H4 (cell line): ENCODE measurements at regions not wholly inside any gene's neighbourhood (a gene's known extent, or its start where the extent isn't known, plus 50 kb on each side); places are given as distances from the start of the nearest gene placed in this dataset.

Experiments
- DNase-seq: peaks from one replicate; pipeline ENCODE4 v3.0.0-alpha.2; 2015; ENCODE audit warnings: low spot score

DNA sequence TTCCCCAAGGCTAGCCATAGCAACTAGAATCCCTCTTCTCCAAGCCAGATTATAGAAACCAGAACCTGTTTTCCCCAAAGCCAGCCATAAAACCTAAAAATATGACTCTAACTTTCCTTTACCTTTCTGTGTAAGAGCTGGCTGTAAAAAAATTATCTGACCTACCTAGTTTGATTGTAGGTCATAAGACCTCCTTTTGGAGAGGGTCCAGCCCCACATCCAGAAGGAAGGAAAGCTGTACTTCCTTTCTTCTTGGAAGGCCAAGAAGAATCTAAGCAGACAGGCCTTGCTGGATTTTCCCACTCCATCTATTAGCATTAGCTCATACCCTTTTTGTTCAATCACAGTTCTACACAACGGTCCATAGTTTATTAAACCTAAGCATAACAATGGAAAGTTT lies 1006.3 kb downstream of the SORCS3 start:
- no peak for DNase-seq

DNA sequence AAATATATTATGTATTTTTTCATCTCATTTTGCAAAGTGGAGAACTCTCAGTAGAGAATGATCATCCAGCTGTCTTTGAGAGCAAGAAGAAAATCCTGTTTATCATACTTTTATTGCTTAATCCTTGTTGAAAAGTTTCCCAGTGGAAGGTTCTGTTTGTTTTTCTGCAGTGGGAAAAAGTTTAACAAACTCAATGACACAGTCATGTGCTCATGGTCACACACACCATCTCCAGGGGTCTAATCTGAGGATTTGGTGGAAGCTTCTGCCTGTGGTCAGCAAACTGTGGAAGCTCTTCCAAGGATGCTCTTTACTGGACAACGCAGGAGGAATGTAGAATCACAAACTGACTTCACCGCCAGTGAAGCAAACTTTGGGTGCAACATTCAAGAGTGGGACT lies 1003.9 kb downstream of the SORCS3 start:
- no peak for DNase-seq

DNA sequence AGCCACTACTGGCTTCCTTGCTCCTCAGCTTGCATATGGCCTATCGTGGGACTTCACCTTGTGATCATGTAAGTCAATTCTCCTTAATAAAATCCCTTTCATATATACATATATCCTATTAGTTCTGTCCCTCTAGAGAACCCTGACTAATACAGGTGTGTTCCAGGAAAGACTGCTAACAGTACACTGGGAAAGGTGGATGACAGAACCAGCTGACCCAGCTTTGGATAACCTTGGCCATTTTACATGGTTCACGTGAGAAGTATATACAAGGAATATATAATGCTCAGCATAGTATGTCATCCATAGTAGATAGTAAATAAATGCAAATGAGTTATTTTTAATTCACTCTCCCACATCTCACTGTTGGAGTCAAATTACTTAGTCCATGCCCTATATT lies 1003.5 kb downstream of the SORCS3 start:
- no peak for DNase-seq

DNA sequence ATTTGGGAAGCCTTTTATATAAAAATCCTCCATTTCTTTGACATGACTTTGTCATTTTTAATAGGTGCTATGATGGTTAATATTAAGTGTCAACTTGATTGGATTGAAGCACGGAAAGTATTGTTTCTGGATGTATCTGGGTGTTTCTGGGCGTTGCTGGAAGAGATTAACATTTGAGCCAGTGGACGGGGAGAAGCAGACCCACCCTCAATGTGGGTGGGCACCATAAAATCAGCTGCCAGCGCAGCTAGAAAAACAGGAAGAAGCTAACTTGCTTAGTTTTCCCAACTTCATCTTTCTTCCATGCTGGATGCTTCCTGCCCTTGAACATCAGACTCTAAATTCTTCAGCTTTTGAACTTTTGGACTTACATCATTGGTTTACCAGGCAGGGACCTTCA lies 1003.0 kb downstream of the SORCS3 start:
- no peak for DNase-seq

DNA sequence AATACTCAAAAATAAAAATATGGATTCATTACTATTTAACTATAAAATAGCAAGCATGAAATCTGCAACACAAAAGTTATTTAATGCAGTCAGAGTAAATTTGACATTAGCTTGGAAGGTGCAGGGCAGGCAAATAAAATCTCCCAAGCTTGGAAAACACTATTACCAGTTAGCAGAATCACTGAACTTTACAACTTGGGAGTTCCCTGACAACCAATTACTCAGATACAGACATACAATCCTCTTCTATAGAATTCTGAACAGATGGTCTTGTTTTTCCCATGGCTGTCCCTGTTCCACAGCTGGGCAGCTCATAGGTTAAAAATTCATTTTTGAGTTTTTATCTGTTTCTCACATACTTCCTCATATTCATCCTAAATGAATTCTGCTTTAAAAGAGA lies 1002.6 kb downstream of the SORCS3 start:
- no peak for DNase-seq

DNA sequence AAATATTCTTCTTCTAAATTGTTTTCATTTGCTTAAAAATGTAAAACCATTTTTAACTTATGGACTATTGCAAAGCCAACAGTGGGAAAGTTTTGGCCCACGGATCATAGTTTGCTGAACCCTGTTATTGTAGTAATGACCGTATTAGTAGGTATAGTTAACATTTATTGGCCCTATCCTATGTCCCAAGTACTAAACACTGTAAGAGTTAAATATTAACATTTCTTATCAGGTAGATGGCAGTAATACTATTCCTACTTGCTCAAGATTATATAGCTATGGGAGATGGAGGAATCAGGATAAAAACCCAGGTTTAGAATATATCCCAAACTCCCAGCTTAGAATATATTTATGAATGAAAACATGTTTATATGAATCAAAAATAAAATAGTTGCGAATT lies 993.2 kb downstream of the SORCS3 start:
- no peak for DNase-seq

DNA sequence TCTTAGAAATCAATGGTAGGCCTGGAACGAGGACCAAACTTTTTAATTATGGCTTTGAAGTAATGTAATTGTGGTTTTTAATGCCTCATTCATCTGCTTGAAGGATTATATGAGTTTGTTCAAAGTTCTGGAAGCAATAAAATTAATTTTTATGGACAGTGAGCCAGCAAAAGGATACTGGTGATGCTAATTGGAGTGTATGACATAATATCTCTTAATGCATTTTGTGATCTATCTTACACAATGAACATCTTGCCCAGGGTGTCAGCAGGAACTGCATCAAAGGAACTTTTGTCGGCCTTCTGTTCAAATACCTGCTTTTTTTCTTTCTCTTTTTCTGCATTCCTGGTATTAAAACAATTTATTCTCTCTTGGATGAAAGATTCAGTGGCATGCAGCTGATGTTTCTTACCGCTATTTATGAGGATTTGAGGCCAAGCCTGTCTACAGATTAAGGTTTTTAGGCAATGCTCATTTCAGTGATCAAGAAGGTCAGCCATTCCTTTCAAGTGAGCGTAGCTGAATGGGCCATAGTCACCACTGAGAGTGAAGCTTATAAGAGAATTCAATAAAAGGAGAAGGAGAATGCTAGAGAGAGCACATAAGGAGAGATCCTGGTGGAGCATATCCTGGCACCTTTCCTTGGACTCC lies 974.8 kb downstream of the SORCS3 start:
- no peak for DNase-seq

DNA sequence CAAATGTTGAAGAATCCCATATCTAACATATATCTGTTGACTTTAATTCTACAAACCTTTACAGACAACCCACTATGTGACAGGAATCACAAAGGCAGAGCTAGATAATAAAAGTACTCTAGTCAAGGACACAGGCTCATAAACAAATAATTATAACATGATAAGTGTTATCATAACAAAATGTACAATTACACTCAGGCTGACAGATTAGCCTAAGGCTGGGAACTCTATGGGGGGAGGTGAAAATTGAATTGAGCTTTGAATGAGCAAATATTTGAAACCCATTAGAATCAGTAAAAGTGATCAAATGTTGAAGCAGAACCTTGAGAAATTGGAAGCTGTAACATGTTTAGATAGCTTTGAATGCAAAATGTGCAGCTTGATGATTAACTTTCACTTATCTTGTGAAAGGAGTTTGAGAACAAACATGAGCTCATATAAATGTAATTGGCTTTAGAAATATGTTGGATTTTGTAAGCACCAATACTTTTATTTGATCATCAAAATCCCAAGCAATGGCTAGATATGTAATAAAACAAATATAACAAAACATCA lies 970.2 kb downstream of the SORCS3 start:
- no peak for DNase-seq

DNA sequence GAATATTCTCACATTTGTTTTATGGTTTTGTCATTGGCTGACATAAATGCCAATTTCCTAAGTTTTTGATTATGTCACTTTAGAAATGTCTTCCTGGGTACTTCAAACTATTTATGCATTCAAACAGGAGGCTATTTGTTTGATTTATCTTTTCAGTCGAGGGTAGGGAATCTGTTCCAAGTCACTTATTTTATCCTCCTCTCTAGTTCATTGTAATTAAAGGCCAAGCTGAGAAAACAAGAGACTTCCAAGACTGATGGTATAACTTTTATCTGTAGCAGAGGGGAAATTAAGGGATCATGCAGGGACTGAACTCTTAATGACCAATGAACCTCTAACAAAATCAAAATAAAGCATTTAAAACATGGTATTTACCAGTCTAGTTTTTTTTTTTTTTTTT lies 968.4 kb downstream of the SORCS3 start:
- no peak for DNase-seq

DNA sequence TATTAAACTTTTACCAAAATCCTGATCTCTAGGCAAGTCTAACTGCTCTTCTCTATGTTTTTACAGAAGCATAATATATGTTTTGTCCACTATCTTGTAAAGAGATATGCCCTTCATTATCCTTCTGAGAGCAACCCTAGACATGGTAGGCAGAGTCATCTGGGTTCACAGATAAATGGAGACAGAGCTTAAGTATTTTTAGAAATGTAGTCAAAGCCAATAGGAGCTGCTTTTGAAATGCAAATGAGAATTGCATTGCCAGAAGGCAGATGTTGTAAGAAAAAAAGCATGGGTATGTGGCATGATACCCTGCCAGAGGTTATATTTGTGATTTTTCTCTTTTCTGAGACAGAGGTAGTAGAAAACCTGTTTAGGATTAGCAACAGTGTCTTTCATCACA lies 964.8 kb downstream of the SORCS3 start:
- DNase-seq, result no peak

DNA sequence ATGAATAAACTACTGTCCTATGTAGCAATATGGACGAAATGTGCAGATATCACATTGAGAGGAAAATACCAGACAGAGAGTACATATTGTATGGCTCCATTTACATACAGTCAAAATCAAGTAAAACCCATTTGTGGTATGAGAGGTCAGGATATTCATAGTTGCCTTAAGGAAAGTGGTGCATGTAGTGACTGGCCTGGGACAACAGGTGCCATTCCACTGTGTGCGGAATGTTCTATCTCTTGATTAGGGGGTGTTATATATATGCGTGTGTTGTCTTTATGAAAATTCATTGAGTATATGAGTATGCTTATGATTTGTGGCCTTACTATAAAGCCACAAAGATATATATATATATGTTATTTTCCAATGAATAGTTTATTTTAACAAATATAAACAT lies 964.0 kb downstream of the SORCS3 start:
- DNase-seq, result no peak

DNA sequence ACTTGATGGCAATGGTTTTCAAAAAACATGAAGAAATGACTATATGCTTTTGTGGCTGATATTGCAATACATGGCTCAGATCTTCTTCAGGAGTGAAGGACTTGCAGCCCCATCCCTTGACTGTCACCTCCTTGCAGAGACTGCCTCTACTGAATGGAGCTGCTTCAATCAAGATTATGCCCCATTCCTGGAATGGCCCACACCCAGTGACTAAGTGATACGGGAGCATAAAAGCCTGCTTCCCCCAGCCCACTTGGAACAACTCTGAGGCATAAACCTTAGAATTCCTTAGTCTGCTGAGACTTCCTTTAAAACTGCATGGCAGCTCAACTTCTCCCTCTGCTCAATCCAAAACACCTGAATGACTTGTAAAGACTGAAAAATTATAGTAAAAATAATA lies 957.1 kb downstream of the SORCS3 start:
- DNase-seq, result no peak

DNA sequence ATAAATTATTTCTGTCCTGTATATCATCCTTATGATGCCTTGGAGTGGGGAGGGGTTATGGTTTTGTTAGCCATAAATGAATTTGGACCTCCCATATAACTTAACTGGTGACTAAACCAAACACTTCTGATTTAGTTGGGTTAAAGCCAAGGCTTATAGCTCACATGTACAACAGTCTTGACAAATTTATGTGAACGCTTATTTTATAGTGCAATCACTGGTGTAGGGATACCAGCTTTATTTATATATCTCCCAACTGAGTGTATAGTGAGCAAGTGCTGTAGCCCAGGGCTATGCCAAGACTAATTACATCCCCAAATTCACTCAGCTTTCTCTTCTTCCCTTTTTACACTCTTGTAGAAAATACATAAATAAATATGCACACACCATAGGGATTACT lies 956.2 kb downstream of the SORCS3 start:
- DNase-seq, result no peak

DNA sequence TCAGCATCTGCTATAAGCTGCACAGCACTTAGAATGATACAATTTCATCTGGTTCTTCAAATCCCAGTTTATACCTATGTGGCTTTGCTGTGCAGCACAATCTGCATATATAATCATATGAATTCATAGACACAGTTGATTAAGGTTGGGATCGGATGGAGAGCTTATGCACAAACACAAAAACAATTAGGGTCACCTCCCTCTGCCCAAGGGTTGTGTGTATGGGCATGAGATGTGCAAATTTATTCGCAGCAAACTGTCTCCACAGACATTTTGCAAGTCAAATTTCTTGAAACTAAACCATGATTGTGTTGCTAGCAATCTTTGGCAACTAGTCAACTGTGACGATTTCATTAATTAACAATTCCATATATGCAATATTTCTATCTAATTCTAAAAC lies 955.7 kb downstream of the SORCS3 start:
- no peak for DNase-seq

DNA sequence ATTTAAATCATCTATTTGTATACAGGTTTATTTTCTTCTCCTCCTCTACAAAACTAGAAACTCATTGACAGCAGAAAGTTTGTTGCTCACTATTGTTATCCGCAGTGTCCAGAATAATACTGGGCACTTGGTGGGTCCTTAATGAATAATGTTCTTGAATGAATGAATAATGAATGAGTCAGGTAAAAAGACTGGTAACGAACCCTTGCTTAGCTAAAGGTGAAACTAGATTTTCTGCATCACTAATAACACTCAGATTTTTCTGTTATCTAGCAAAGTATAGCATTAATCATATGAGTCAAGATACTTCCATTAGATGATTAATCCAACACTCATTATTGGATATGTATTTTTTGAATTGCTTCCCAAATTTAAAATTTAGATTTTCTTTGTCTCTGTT lies 953.2 kb downstream of the SORCS3 start:
- DNase-seq, result no peak

DNA sequence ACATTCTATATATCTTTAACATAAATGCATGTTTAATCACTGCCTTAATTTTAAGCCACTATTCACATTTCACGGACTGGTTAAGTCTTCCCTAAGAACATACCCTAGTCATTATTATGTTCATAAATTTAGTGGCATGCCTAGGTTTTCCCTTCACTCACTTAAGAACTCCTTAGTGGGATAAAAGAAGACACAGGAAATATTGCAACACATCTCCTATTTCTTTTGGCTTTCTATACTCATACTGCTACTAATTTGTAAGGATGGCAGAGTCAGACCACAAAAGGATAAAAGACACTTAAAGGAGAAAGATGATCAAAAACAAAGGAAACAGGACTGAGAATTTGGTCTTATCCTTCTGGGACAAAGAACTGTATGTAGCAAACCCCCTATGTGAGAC lies 951.4 kb downstream of the SORCS3 start:
- no peak for DNase-seq

DNA sequence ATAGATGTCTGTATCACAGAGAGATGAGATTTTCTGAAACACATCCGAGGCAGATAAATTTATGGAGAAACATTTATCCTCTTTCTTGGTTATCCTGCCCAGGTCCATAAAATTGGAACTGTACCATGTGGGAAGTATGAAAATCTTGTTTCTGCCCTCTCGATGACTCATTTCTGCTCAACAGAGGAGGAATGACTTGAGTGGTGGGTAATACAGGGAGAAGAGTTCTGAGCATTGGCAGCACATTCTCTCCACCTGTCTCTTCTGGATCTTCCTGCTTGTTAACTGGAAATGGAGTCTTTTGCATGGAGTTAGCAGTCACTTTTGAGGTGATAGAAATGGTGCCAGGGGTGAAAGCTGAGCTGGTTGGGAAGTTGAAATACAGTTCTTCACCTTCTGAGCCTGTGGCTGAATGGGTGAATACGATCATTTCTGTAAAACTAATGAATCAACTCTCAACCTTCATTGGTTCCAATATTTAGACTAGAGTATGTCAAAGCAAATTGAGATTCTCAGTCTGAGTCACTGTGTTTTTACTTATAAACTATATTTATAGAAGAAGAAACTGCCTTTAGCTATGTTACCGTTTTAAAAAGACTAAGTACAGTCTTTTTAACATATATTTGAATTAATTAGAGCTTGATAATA lies 945.5 kb downstream of the SORCS3 start:
- peak; percentile 3 for DNase-seq

DNA sequence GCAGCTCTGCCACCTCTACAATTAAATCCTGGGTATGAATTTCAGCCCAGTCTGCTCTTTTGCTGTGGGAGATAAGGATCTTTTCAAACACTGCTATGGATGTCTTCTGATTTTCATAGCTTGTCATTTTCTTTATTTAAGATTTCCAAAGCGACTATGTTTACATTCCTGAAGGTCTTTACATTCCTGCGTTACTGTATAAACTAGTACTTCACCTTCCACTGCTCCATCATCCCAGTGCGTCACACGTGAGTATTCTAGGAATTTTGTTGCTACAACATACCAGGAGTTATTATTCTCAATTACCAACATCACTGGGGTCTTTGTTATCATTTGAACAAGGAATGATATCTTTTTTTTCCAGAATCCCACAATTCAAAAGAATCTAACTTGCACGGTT lies 944.7 kb downstream of the SORCS3 start:
- DNase-seq, result peak; percentile 21

DNA sequence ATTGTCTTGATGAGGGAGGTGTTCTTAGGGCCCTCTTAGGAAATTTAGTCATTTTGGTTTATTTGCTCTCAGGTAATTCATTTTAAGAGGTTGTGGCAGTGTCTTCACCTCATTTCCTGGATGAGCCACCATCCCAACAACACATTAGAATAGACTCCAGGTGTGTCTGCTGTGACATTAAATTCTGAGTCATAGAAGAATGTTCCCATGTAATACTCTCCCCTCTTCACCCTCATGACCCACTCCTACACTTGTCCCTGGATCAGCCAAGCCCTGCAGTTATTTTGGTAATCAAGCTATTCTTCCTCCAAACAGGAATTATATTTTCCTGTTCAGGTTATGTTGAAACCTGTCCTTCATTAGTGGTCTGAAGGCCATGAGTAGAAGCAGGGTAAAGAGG lies 944.1 kb downstream of the SORCS3 start:
- DNase-seq, result no peak

DNA sequence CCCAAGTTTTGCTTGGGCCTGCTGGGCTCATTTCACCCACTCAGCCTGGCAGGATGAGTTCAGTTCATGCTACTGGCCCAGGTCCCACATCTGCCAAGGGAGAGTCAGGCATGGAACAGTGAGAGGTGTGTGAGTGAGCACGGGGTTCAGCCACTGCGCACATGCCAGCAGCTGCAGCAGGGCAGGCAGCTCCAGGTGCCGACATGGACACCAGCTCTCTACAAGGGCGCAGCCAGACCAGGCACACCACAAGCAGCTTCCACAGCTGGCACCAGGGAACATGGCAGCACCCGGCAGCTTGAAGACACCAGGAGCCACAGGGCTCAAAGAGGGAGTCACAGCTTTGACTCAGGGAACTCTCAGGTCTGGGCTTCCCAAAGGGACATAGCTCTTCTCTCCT lies 938.0 kb downstream of the SORCS3 start:
- DNase-seq, result no peak

DNA sequence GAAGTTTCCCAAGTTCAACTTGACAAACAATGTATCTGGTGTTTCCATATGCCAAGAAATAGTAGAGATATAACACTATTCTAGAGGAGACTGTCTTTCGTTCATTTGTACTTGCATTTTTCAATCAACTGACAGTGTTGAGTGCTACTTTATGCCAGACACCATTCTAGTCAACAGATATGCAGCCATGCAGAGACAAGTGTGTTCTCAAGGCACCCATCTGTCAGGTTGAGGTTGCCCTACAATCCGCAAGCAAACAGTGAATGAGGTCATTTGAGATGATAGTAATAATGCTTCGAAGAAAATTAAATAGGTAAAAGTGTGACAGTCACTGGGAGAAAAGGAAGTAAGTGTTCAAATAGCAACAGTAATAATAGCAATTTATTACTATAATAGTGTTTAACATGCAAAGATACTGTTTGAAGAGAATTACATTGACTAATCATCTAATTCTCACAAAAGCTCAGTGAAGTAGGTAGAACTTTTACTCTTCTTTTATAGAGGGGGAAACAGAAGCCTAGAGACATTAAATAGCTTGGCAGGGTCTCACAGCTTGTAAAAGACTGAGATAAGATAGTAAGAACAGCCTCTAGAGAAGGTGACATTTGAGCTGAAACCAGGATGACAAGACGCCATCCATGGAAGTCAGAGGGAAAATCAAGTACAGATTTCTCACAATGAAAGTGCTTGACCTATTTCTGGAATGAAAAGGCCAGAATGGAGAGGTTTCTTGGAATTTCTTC lies 936.9 kb downstream of the SORCS3 start:
- no peak for DNase-seq

DNA sequence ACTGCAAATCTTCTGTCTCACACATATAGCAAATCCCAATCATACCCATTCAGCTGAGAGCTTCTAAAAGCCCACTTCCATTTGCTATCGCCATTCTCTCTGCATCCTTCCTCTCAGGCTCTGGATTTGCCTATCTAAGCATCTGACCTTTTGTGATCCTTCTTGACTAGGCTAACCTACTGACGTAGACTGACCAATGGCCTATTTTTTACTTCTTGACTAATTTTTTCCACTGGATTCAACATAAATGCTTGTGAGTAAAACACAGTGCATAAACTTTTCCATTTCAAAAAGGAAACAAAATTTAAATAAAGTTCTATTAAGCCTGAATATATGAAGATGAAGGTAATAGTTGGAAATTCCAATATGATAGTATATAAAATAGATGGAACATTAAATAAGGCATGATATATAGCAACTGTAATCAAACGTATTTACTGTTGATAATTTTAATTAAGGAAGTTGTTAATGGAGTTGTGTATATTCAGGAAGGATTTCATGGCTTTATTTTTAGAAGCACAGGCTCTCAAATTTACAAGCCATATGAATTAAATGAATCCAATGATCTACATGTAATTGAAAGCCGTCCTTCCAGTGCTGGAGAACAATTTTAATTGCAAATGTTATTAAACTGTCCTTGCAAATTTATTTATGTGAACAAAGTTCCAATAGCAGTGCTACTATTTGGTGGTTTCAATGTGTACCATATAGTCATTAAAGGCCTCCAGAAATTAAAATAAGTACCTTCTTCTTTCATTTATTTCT lies 918.4 kb downstream of the SORCS3 start:
- DNase-seq, result no peak
